CMK (cell line): ENCODE measurements at regions not wholly inside any gene's neighbourhood (a gene's known extent, or its start where the extent isn't known, plus 50 kb on each side); places are given as distances from the start of the nearest gene placed in this dataset.
"Not testable (repeated sequence)": the region's sequence is repeated elsewhere in the genome, so short reads cannot be mapped to it uniquely, and the experiment has no call there.

ENCODE experiments used
- DNase-seq: peaks from one replicate; pipeline ENCODE4 v3.0.0-alpha.2; 2010; ENCODE audit warnings: low read depth

DNA sequence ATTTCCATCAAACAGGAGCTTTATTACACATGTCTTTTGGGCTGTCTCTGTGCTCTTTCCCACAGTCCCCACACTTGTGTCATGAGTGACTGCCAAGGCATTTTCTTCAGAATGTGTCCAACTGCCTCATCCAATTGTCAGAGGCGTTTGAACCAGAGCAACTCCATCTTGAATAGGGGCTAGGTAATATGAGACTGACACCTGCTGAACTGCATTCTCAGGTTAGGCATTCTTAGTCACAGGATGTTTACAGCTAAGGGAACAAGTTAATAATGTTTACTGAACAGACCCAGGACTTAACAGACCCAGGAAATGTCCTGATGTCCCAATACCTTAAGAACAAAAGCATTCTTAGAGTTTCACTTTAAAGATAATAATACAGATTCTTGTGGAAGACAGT is 595.5 kb downstream of the REEP3 start:
- no peak for DNase-seq

DNA sequence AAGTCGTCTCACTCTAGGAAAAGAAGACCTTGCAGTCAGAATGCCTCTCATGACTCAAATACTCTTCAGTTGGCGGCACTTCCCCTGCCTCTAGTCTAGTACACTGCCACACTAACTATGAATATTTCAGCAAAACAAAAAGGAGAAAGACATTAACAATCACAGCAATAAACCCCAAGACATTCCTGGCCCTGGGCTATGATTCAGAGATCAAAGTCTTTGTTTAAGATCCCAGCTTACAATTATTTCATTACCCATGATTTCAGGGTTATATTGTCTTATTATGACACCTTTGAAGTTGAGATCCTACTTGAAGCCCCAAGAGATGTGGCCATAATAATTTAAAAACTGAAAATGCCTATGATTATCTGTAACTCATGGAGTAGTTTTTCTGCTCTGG is 597.5 kb downstream of the REEP3 start:
- DNase-seq: no peak

DNA sequence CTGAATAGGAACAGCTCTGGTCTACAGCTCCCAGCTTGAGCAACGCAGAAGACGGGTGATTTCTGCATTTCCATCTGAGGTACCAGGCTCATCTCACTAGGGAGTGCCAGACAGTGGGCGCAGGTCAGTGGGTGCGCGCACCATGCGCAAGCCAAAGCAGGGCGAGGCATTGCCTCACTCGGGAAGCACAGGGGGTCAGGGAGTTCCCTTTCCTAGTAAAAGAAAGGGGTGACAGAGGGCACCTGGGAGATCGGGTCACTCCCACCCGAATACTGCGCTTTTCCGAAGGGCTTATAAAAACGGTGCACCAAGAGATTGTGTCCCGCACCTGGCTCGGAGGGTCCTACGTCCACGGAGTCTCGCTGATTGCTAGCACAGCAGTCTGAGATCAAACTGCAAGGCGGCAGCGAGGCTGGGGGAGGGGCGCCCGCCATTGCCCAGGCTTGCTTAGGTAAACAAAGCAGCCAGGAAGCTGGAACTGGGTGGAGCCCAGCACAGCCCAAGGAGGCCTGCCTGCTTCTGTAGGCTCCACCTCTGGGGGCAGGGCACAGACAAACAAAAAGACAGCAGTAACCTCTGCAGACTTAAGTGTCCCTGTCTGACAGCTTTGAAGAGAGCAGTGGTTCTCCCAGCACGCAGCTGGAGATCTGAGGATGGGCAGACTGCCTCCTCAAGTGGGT is 599.2 kb downstream of the REEP3 start:
- DNase-seq: not testable (repeated sequence)

DNA sequence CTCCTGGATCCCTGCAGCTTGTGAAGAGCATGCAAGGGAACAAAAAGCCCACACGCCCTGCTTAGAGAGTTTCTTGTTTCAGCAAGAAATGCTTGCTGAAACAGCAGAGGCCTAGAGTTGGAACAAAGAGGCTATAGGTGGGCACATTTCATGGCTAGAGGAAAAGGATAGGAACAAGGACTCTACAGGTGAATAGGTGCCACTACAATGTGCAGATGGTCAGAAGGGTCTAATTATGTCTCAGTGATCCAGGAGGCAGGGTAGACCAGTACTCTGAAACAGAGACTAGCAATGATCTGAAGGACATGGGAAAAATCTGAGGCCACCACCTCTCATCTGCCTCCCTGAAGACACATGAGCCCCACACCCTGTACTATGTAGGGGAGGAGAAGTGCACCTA is 609.0 kb downstream of the REEP3 start:
- no peak for DNase-seq

DNA sequence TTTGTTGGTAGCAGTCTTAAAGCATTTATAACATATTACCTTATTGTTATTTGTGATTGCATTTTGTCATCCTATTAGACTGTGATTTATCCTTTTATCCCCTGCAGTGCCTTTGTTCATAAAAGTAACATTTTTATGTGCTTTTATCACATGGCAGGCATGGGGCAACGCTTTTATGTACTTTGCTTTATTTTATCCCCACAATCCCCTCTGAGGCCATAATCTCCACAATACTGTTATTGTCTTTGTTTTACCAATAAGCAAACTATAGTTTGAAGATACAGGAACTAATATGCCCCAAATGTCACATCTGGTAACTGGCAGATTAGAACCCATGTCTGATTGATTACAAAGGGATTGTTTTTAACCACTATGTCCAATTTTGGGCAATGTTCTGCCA is 613.5 kb downstream of the REEP3 start:
- no peak for DNase-seq

DNA sequence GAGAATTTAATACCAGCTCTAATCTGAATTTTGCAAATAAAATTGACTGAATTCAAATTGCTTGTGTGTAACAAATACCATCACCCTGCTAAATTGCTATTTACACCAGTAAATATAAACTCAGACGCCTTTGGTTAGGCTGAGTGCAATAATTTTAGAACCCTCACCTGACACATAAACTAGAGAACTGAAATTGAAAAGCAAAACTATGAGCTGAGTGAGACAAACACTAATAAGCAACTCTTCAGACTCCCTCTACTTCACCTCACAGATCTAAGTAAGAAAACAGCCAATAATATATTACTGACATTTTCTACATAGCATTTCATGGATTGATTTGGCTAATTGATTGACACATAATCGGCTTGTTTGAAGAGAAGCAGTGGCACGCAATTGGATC is 621.2 kb downstream of the REEP3 start:
- no peak for DNase-seq

DNA sequence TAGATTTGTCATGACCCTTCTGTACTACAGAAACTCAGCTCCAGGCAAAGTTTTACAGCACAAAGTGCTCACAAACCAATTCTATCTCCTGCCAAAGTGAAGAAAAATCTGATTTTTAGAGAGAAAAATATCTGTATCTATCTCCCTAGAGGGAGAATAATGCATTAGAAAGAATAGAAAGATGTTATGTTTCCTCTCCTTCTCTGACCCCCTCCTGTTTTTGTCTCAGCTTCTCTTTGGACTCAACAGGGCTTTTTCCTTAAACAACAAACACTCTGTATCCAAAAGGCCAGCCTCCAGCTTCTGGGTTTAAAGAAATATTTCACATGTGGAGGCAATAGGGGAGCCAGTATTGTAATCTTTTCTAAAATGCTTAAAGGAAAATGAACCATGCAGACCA is 627.4 kb downstream of the REEP3 start:
- no peak for DNase-seq

DNA sequence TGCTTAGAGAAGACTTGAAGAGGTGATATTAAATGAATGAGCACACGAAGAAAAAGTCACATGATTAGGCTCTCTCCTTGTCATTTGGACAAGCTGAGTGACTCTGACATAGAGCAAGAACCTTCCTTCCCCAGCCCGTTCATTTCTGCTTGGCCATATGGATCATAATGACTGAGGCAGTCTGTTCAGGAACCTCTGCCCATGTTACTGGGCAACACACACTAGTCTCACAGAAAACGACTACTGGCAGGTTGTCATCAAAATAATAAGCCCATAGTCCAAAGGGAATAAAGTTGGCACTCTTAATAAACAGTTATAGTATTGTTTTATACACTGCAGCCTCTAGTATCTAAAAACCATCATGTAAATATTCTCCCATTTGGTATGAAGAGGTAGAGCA is 635.0 kb downstream of the REEP3 start:
- DNase-seq: no peak

DNA sequence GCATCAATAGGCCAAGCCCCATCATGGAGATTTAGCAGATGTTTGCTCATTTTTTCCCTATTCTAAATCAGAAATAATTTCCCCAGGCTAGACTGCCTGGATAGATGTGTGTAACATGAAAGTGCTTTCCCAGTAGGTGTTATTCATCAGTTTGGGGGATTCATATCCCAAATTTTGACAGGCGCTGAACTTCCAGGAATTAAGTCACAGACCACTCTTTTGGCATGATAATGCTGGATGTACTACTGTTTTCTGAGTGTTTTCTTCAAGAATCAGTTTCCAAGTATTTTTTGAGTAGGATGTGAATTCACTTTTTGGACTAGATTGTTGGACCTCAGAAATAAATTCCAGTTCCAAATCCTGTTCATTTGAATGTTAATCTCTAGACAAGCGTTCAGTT is 637.4 kb downstream of the REEP3 start:
- no peak for DNase-seq

DNA sequence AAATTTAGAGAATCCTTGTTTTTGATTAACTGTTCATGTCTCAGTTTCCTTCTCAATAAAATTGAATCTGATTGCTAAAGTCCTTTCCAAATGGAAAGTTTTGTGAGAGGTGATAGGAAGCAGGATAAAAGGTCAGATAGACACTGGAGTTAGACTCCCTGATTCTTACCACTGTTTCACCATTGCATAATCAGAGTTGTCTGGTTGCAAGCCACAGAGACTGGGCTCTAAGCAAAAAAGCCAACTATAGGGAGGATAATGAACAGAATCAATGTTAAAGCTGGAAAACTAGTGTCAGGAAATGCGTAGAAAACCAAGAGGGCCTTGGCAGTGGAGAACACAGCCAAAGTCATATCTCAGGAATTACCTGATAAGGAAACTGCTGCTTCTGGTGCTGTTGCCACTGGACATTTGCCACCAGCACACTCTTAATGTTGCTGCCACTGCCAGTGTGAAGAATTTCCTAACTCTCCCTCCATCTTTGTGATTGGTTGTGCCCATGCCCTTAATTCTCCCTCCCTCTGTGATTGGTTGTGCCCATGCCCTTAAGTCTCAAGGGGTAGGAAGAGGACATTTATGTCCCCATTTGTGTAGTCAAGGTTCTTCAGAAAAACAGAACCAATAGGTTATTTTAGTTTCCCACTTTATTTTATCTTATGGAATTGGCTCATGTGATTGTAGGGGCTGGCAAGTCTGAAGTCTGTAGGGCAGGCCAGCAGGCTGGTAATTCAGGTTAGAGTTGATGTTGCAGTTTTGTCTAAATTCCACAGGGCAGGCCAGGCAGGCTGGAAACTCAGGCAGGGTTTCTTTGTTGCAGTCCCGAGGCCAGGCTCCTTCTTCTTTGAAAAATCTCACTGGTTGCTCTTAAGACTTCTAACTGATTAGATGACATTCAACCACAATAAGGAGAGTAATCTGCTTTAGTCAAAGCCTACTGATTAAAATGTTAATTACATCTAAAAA is 639.0 kb downstream of the REEP3 start:
- DNase-seq: no peak

DNA sequence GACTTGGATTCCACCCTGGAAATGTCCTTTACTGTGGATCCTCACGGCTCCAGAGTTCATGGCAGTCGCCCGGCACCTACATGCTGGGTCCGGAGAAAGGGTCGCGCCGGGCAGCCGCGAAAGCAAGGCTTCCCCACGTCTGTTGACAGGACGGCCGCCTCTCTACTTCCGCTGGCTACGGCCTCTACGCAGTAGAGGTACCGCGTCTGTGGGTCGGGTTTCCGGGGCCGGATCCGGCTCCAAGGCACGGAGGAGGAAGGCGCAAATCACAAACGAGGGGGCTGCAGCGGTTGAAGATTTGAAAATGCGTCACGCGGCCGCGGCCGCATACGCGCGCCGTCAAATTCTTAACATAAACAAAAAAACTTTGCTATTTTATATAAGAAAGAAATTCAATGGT is 649.6 kb downstream of the REEP3 start:
- DNase-seq: no peak

DNA sequence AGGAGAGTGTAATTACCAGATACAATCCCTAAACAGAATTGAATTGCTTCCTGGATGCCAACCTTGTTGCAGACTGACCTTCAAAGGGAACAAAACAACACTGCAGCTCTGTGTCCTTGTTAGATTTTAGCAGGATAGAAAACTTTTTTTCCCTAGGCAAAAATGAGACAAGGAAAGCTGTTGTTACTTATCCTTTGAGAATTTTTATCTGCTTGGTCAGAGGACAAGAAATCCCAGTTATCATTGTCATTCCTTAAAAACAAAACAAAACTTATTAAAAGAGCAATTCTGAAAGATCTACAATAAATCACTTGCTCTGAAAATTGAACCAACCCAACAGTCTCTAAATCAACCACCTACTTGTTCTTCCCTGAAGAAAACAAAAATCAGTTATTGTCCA is 652.6 kb downstream of the REEP3 start:
- no peak for DNase-seq

DNA sequence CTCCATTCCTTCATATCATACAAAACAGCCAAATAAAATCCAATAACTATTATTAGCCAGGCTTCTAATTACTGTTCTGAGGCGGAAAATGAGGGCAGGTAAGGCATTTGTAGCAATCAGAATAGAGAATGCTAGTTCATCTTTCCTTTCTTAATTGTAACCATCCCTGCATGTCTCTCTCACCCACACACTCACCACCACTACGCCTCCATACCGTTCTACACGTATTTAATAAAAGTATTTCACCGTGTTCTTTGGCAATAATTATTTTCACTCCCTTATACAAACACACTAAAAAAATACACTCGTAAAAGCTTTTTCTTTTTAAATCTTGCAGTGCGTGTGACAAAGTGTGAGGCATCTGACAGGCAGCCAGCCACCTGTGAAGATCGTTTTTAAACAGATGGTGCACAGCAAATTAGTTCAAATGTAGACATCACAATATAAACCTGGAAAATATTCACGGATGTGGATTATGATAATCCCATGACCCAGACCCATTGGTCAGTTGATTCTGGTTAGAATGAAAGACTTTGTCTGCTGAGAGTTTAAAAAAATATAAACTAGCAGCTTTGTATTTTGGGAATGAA is 653.6 kb downstream of the REEP3 start:
- DNase-seq: no peak

DNA sequence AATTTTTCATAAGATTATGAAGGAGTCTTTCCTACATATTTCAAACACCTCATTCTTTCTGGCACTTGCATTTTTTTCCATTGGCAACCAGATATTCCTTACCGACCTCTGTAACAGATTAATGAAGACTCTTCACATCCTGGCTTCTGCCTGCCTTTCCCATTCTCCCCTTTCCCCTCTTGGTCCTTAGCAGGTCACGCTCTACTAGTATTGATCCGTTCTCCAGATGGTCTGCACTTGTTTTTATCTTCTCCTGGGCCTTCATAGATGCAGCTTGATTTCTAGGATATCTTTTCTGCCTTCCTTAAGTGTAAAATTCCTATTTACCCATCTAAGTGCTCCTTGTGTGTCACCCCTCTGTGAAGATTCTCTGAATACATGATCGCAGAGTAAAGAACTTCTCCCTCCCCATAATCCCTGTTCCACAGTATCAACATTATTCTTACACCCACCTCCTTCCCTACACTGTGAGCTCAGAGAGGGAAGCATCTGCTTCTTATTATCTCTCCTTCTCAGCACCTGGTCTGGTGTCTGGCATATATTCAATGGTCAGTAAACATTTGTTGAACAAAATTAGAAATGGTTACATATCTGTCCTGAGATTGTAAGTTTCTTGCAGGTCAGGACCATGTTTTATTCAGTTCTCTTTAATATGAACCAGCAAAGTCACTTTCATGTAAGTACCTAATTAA is 654.2 kb downstream of the REEP3 start:
- DNase-seq: no peak

DNA sequence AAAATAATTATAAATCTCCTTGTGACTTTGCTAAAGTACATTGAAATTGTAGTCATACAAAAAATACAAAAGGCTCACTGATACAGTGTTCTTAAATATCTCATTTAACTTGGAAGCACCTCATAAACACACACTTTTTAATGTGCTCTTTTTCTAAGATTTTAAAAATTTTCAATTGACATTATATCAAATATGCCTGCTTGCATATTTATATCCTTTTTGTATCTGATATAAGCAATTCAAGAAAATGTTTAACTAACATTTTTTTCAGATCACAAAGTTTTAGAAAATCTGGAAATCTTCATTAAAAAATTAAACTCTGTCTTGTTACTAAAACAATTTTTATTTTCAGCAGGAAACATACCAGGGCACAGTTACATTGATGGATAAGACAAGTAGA is 661.5 kb downstream of the REEP3 start:
- DNase-seq: no peak

DNA sequence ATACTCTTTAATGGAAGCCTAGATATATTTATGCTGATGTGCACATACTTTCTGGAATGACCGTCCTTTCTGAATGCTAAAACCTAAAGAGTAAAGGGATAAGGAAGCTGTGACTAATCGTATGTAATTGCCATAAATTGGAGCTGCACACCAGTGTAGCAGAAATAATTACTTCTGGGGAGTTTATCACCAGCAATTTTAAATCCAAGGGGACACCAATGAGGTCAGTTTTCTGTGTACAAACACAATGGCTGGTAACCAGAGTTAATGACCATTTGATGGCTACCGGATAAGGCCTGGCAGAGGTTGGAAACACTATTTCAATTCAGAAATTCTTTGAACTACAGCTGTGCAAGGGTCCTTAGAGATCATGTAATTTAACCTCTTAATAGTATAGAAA is 670.1 kb downstream of the REEP3 start:
- DNase-seq: no peak

DNA sequence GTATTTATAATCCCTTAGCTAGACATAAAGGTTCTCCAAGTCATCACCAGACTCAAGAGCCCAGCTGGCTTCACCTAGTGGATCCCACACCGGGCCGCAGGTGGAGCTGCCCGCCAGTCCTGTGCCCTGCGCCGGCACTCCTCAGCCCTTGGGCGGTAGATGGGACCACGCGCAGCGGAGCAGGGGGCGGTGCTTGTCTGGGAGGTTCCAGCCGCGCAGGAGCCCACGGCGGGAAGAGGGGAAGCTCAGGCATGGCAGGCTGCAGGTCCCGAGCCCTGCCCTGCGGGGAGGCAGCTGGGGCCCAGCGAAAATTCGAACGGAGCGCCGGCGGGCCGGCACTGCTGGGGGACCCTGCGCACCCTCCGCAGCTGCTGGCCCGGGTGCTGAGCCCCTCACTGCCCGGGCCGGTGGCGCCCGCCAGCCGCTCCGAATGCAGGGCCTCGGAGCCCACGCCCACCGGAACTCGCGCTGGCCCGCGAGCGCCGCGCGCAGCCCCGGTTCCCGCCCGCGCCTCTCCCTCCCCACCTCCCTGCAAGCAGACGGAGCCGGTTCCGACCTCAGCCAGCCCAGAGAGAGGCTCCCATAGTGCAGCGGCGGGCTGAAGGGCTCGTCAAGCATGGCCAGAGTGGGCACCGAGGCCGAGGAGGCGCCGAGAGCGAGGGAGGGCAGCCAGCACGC is 675.6 kb downstream of the REEP3 start:
- DNase-seq: no peak

DNA sequence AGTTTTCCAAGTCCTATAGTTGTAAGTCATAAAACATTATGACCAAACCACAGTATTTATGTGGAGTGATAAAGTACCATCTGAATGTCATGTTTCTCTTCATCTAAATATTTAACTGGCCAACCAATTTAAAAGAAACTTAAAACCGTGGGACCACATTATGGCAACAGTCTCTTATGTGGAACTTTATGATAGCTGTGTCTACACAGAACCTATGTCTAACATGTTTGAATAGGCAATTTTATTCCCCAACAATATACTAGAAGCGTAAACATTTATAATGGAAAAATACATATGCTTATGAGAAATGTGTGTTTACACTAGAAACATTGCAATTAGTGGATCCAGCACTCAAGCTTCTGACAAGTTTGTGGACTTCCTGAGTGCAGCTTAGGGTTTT is 680.7 kb downstream of the REEP3 start:
- no peak for DNase-seq

DNA sequence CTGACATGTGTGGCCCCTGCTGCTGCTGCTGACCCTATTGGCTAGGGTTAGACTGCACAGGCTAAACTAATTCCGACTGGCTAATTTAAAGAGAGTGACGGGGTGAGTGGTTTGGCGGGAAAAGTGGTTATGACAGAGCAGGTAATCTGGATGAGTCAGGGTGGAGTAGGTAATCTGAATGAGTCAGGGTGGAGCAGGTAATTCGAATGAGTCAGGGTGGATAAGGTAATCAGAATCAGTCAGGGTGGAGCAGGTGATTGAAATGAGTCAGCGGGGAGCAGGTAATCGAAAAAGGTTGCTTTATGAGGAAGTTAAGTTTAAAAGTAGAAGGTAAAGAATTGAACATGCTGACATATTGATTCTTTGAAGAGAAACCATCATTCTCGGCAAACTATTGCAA is 683.3 kb downstream of the REEP3 start:
- DNase-seq: not testable (repeated sequence)

DNA sequence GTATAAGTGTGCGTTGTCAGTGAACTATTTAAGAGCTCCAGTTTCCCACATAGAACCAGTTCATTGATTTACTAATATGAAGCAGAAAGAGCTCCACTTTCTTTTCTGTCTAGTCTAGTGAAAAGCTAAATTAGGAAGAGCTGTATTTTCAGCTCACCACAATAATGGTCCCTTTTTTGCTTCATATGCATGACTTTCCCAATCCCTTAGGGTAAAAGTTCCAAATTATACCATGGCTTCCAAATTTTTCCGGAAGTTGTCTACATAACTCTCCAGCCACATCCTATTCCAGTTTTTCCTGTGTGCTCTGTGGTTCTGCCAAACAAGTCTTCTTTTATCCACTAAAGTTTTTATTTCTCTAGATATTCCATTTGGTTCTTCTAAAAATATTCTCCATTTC is 685.2 kb downstream of the REEP3 start:
- DNase-seq: no peak

DNA sequence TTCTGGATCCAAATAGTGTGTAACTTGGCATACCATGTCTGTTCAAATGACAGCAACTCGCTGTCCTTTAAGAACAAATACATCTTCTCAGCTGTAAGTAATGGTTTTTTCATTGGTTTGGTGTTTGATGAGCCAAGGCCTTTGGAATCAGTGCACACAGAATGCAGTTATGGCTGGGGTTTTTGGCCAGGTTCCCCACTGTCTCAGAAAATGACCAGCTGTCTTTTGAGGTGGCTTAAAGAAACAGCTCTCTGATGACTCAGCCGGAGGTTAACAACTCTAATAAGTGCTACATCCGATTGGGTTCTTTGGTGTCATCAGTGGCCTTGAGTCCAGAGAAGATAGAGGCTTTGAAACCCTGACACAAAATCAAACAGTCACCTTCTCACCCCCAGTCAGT is 688.4 kb downstream of the REEP3 start:
- DNase-seq: no peak

DNA sequence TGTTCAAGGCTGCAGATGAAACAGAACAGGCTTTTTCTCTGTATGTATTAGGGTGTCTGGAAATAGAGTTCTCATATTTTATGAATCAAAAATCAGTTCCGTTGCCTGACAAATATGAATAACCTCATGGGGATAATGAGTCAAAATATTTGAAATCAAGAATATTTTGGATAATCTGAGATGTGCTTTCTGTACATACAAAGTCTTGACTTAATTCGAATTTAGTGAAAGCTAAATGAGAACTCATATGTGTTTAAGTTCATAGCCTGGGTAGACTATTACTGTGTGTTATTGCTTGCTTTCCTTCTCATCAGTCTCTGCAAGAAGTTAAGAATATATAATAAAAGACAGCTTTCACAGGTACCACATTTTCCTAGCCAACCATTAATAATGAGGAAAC is 689.0 kb downstream of the REEP3 start:
- DNase-seq: no peak
